Activated CD4-positive, alpha-beta T cell treated with anti-CD3 and anti-CD28 coated beads, Interleukin-10, Interleukin-2, amounts not matched to agents 100 ng/mL and 50 ng/mL, durations not matched to agents 16 hours and 8 hours (primary cell): ENCODE measurements at regions not wholly inside any gene's neighbourhood (a gene's known extent, or its start where the extent isn't known, plus 50 kb on each side); places are given as distances from the start of the nearest gene placed in this dataset.
A peak's percentile ranks its signal among the peaks of the same experiment; 100 is the strongest.
"Not testable (repeated sequence)": the region's sequence is repeated elsewhere in the genome, so short reads cannot be mapped to it uniquely, and the experiment has no call there.

ENCODE experiments used
- DNase-seq: peaks from one replicate; pipeline ENCODE4 v3.0.0-alpha.2; 2020

- no peak for DNase-seq
Observed at GRCh38 chr14:66311058-66311457, 175.1 kb upstream of the CCDC196 start.

- DNase-seq: no peak
Observed at GRCh38 chr14:66311990-66312389, 174.2 kb upstream of the CCDC196 start.

DNA sequence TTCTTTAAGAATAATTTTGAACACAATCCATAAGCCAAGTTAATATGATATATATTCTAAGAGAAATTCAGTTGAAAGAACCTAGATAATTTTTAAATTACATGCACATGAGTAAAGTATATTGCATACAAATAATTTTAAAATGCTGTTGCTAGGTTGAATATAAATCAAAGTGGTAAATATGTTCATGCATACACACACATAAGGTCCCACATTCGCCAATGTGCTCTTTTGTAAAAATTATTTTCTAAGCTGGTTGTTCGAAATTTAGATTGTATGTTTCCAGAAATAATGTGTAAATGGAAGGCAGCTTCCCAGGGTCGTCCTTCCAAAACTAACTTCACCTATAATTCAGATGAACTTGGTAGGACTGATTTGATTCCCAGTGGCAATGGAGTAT, 173.7 kb upstream of the CCDC196 start:
- DNase-seq: no peak

- DNase-seq: no peak
Observed at GRCh38 chr14:66315098-66315497, 171.1 kb upstream of the CCDC196 start.

GRCh38 chr14:66315548-66315947, 170.6 kb upstream of the CCDC196 start:
- DNase-seq: no peak

DNA sequence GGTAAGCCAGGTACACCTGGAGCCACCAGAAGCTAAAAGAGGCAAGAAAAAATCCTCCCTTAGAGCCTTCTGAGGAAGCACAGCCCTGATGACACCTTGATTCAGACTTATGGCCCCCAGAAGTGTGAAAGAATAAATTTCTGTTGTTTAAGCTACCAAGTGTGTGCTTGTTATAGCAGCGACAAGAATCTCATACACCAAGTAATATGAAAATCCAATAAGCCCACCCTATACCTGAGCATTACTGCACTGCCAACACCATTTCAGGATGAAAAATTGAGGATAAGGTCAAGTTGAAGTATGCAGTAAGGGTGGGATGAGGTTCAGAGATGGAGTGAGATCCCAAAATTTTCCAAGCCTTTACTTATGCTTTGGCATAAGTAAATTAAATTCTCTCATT, 163.6 kb upstream of the CCDC196 start:
- DNase-seq: no peak

DNA sequence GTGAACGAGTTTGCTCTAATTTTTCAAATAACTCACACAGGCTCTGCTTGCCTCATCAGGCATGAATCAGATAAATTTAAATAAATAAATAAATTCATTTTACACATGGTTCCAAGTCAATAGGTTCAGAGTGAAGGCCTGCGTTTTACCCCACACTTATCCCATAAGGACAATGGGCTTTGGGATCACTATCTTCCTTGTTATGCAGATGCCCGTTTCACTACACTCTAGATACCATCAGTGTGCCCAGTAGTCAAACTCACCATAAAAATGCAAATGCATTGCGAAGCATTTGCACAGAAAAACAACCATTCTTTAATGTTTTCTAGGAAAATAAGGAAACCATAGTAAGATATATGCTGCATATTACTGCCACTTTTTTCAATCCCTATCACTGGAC, 155.9 kb upstream of the CCDC196 start:
- no peak for DNase-seq

GRCh38 chr14:66330916-66331315, 155.3 kb upstream of the CCDC196 start:
- DNase-seq: no peak

DNA sequence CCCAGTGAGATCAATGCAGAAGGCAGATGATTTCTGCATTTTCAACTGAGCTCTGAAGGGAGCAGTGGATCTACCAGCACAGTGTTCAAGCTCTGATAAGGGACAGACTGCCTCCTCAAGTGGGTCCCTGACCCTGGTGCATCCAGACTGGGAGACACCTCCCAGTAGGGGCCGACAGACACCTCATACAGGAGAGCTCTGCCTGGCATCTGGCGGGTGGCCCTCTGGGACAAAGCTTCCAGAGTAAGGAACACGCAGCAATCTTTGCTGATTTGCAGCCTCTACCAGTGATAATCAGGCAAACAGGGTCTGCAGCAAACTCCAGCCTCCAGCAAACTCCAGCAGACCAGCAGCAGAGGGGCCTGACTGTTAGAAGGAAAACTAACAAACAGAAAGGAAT, 152.9 kb upstream of the CCDC196 start:
- DNase-seq: not testable (repeated sequence)

GRCh38 chr14:66341239-66341638, 144.9 kb upstream of the CCDC196 start:
- DNase-seq: no peak

DNA sequence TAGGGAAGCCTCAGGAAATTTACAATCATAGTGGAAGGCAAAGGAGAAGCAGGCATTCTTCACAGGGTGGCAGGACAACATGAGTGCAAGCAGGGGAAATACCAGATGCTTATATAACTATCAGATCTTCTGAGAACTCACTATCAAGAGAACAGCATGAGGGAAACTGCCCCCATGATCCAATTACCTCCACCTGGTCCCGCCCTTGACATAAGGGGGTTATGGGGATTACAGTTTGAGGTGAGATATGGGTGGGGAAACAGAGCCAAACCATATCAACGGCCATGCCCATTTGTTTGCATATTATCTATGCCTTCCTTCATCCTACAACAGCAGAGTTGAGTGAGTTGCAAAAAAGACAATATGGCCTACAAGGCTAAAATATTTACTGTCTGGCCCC, 140.2 kb upstream of the CCDC196 start:
- DNase-seq: no peak

GRCh38 chr14:66351310-66351709, 134.9 kb upstream of the CCDC196 start:
- no peak for DNase-seq

- DNase-seq: peak; percentile 42
Observed at GRCh38 chr14:66359500-66359899, 126.7 kb upstream of the CCDC196 start.

- no peak for DNase-seq
Observed at GRCh38 chr14:66360366-66360926, 125.7 kb upstream of the CCDC196 start.

DNA sequence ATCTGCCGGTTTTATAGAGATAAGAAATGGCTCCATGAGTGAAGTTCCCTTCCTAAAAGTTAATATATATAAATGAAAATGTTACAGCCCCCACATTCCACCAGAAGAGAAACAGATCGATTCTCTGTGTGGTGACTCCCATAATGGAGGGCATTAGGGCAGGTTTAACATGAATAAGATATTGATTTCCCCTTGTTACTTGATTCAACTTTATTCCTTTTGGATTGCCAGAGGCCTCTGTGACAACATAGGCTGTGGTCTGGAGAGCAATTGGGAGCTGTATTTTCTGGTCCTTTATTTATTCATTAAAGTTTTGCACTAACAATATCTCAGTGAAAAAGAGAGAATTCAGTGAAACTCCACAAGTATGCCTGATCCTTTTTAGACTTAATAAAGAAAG, 125.2 kb upstream of the CCDC196 start:
- no peak for DNase-seq

GRCh38 chr14:66365388-66365787, 120.8 kb upstream of the CCDC196 start:
- no peak for DNase-seq

- DNase-seq: no peak
Observed at GRCh38 chr14:66369157-66369697, 116.9 kb upstream of the CCDC196 start.

DNA sequence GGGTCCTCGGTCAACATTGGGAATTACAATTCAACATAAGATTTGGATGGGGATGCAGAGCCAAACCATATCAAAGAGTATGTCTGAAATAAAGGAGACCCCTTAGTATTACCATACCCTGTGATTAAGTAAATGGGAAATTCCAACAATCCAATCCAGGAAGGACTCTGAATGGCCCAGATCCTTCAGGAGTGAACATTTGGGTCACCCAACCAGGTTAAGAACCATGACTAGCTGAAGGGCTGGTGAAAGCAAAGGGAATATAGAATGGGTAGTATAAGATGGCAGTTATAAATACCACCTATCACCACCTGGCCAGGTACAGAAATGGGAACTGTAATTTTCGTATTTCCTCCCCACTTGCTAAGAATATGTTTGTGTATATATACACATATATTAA, 114.4 kb upstream of the CCDC196 start:
- DNase-seq: no peak

DNA sequence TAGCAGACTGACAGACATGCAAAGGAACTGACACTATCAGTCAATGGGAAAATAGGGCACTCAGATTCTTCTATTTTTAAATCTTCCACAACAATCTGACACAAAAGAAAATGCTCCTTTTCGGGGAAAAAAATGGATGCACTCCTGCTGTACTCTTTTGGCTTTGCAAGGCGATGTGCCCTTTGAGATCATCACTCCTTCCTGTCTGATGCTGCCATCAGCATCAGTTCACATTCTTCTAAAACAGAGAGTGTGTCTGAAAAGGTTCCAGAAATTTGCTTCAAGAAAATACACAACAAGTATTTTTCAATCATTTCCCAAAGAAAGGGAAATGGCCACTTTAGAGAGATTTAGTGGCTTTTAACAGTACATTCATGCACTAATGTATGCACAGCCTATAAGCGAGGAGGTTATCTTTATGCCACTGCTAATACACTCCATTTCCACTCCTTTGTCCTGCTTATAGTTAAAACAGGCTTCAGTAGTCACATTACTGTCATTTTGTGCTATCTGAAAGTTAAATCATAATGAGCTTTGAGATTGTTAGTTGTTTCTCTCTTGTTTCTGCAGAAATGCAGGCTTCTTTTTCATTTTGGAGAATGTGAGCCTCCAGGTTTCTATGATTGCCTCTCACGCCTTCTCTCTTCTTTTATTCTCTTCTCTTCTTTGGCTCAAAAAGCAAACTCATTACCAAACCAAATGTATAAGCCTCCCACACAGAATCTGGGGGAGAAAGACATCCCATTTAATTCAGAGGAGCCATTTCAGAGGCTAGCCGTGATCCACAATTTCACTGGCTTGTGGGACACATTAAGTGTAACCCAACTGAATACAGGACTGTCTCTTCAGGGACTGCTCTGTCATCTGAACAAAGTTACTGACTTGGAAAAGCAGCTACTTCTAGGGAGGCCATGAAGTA, 110.9 kb upstream of the CCDC196 start:
- no peak for DNase-seq

- DNase-seq: no peak
Observed at GRCh38 chr14:66377574-66377973, 108.6 kb upstream of the CCDC196 start.

GRCh38 chr14:66378712-66379505, 107.3 kb upstream of the CCDC196 start:
- no peak for DNase-seq

DNA sequence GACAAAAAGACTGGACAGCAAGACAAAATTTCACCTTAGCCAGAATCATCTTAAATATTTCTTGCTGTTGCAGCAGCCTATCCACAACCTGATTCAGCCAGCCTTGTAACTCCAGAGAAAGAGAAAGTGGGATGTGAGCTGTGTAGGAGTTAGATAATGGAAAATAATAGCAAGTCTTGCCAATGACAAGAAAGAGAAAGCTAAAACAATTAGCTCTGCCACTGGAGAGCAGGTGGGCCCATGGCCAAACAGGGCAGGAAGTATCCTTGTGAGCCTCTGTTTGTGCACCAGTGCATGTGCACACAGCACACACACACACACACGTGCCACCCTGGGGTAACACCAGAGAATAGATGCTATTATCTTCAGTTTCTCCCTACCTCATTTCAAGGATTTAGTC, 106.0 kb upstream of the CCDC196 start:
- no peak for DNase-seq

- no peak for DNase-seq
Observed at GRCh38 chr14:66381755-66382154, 104.4 kb upstream of the CCDC196 start.

GRCh38 chr14:66383257-66383656, 102.9 kb upstream of the CCDC196 start:
- DNase-seq: no peak
